Neuronal stem cell (in vitro differentiated cells): ENCODE measurements at regions not wholly inside any gene's neighbourhood (a gene's known extent, or its start where the extent isn't known, plus 50 kb on each side); places are given as distances from the start of the nearest gene placed in this dataset.
A peak's percentile ranks its signal among the peaks of the same experiment; 100 is the strongest.

Experiments used
- DNase-seq: peaks from one replicate; pipeline ENCODE4 v3.0.0-alpha.2; 2013; ENCODE audit warnings: low spot score
- H2AFZ ChIP-seq: one replicate; pipeline ENCODE4 v1.6.1; 2013; ENCODE audit warnings: mild to moderate bottlenecking, low read length, inconsistent platforms
- H2AK5ac ChIP-seq: 2 replicates; pipeline ENCODE4 v1.6.1; 2013; ENCODE audit warnings: low read depth, mild to moderate bottlenecking, inconsistent platforms, low read length, moderate library complexity, mixed read lengths
- H2BK120ac ChIP-seq: 2 replicates; pipeline ENCODE4 v1.6.1; 2013; ENCODE audit warnings: low read depth, mild to moderate bottlenecking, inconsistent platforms, low read length, moderate library complexity, mixed read lengths
- H2BK12ac ChIP-seq: one replicate; pipeline ENCODE4 v1.6.1; 2013; ENCODE audit warnings: low read length, inconsistent platforms
- H2BK15ac ChIP-seq: 2 replicates; pipeline ENCODE4 v1.6.1; 2013; ENCODE audit warnings: mild to moderate bottlenecking, low read length, inconsistent platforms, mixed read lengths
- H2BK5ac ChIP-seq: one replicate; pipeline ENCODE4 v1.6.1; 2013; ENCODE audit warnings: inconsistent platforms, mild to moderate bottlenecking, low read length, moderate library complexity
- H3K14ac ChIP-seq: one replicate; pipeline ENCODE4 v1.6.1; 2013; ENCODE audit warnings: low read length, inconsistent platforms
- H3K18ac ChIP-seq: 2 replicates; pipeline ENCODE4 v1.6.1; 2013; ENCODE audit warnings: low read length, inconsistent platforms
- H3K23ac ChIP-seq: 2 replicates; pipeline ENCODE4 v1.6.1; 2013; ENCODE audit warnings: low read depth, mild to moderate bottlenecking, mixed read lengths, low read length, inconsistent platforms; ENCODE audit not compliant: poor library complexity
- H3K27ac ChIP-seq: replicated peaks from 3 replicates; pipeline ENCODE4 v1.5.1; 2013; ENCODE audit warnings: low read length, inconsistent platforms
- H3K27me3 ChIP-seq, 3 experiments: 2 replicates each; pipeline ENCODE4 v1.6.1; 2013; ENCODE audit warnings: low read length in 3 of 3, mild to moderate bottlenecking in 2 of 3, inconsistent platforms in 1 of 3, low read depth in 1 of 3, mixed read lengths in 1 of 3, moderate library complexity in 1 of 3; ENCODE audit not compliant: control insufficient read depth in 3 of 3, insufficient read depth in 3 of 3
- H3K36me3 ChIP-seq, 2 donors: replicated peaks in 1 of 2; 2 replicates each; pipeline ENCODE4 v1.6.1; 2013; ENCODE audit warnings: low read length in 2 of 2; ENCODE audit not compliant: control insufficient read depth in 2 of 2, insufficient read depth in 2 of 2
- H3K4ac ChIP-seq: 2 replicates; pipeline ENCODE4 v1.6.1; 2013; ENCODE audit warnings: inconsistent platforms, mild to moderate bottlenecking, low read length, moderate library complexity
- H3K4me1 ChIP-seq, 2 donors: 1 replicate in 1 of 2; 2 replicates in 1 of 2; pipeline ENCODE4 v1.6.1; 2013; ENCODE audit warnings: low read length in 2 of 2, low read depth in 1 of 2; ENCODE audit not compliant: control insufficient read depth in 2 of 2, insufficient read depth in 1 of 2
- H3K4me2 ChIP-seq: one replicate; pipeline ENCODE4 v1.6.1; 2013; ENCODE audit warnings: mild to moderate bottlenecking, low read length, inconsistent platforms; ENCODE audit not compliant: insufficient read depth, poor library complexity, severe bottlenecking
- H3K4me3 ChIP-seq, 2 donors: 2 replicates each; pipeline ENCODE4 v1.5.1; 2013; ENCODE audit warnings: low read length in 2 of 2, mild to moderate bottlenecking in 2 of 2, inconsistent platforms in 1 of 2, moderate library complexity in 1 of 2
- H3K79me1 ChIP-seq: one replicate; pipeline ENCODE4 v1.6.1; 2013; ENCODE audit warnings: low read depth, mild to moderate bottlenecking, inconsistent platforms, low read length, moderate library complexity
- H3K9ac ChIP-seq: one replicate; pipeline ENCODE4 v1.6.1; 2013; ENCODE audit warnings: mild to moderate bottlenecking, low read depth, low read length, inconsistent platforms; ENCODE audit not compliant: poor library complexity
- H3K9me3 ChIP-seq, 2 donors: replicated peaks in 1 of 2; 2 replicates each; pipeline versions ENCODE3 to v1.6.1; 2013; ENCODE audit warnings: low read length in 2 of 2, mild to moderate bottlenecking in 2 of 2, inconsistent platforms in 1 of 2, low read depth in 1 of 2, mixed read lengths in 1 of 2, moderate library complexity in 1 of 2; ENCODE audit not compliant: control insufficient read depth in 2 of 2, insufficient read depth in 1 of 2
- H4K8ac ChIP-seq: one replicate; pipeline ENCODE4 v1.6.1; 2013; ENCODE audit warnings: low read depth, mild to moderate bottlenecking, inconsistent platforms, low read length, moderate library complexity
- H4K91ac ChIP-seq: one replicate; pipeline ENCODE4 v1.6.1; 2013; ENCODE audit warnings: low read length, low read depth, mild to moderate bottlenecking, inconsistent platforms; ENCODE audit not compliant: poor library complexity
- WGBS, 2 donors: extraction: QIAGEN DNeasy Blood & Tissue Kit; methylation state at CpG; one replicate each; pipeline ENCODE4 v1.1.7; 2013; ENCODE audit warnings: missing lambda C conversion rate in 2 of 2, mixed read lengths in 1 of 2; ENCODE audit not compliant: insufficient read length in 2 of 2, insufficient replicate concordance in 1 of 2; ENCODE audit errors: extremely low coverage in 2 of 2; 5-methylcytosine and 5-hydroxymethylcytosine counted together

DNA sequence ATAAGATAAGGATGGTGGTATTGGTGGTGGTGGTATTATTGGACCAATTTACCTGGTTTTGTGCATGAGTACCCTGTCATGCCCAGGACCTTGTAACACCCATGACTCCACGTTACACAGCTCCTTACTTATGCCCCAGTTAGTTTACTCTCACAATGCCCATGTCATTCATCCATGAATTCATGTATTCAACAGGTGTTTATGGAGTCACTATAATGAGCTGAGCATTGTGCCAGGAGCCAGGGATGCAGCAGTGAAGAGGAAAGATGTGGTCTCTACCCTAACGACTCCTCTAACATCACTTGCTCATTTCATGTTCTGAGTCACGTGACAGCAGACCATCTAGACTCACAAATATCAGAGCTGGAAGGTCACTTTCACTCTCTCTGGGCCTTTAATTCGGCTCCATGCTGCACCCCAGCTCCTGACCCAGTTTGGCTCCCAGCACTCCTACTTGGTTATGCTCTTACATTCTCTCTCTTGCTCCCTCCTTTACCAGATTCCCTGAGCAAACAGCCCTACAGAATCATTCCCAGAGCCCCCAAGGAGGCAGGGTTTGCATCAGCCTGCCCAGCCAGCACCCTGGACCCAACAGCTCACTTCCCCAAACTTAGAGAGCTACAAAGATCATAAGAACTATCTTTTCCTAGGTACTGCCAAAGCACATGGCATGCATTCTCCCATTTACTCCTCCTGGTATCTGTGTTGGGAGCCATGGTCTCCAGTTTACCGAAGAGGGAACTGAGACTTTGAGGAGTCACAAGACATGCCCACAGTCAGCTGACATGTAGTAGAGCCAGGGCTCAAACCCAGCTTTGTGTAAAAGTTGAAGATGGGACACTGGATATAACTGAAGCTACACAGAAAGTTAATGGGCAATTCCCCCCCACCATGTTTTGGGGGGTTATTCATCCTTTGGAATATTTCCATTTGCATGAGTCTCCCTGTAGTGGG, 449.9 kb downstream of the LRATD1 start:
- no peaks in the 10 kb centered on the region for H3K9me3 ChIP-seq
- H2AK5ac ChIP-seq, result no peak overlapping the region
- no peaks in the 10 kb centered on the region for H3K27me3 ChIP-seq
- no peaks in the 10 kb centered on the region for H3K79me1 ChIP-seq
- H3K4ac ChIP-seq, result no peak overlapping the region
- H2BK15ac ChIP-seq, result no peak overlapping the region
- no peak for DNase-seq
- no peak overlapping the region for H3K23ac ChIP-seq
- no peak overlapping the region for H3K4me3 ChIP-seq
- no peak overlapping the region for H3K27ac ChIP-seq
- H2BK5ac ChIP-seq, result no peak overlapping the region
- no peak overlapping the region for H3K4me2 ChIP-seq
- no peak overlapping the region for H2BK12ac ChIP-seq
- no peak overlapping the region for H2AFZ ChIP-seq
- no peak overlapping the region for H4K91ac ChIP-seq
- no peaks in the 10 kb centered on the region for H3K4me1 ChIP-seq
- no peak overlapping the region for H3K9ac ChIP-seq
- no peak overlapping the region for H3K14ac ChIP-seq
- H4K8ac ChIP-seq, result no peak overlapping the region
- no CpG with 5 or more reads among the region's 5 CpGs for WGBS, 2 donors
- H3K18ac ChIP-seq, result no peak overlapping the region
- H3K36me3 ChIP-seq, result no peaks in the 10 kb centered on the region
- no peak overlapping the region for H2BK120ac ChIP-seq

DNA sequence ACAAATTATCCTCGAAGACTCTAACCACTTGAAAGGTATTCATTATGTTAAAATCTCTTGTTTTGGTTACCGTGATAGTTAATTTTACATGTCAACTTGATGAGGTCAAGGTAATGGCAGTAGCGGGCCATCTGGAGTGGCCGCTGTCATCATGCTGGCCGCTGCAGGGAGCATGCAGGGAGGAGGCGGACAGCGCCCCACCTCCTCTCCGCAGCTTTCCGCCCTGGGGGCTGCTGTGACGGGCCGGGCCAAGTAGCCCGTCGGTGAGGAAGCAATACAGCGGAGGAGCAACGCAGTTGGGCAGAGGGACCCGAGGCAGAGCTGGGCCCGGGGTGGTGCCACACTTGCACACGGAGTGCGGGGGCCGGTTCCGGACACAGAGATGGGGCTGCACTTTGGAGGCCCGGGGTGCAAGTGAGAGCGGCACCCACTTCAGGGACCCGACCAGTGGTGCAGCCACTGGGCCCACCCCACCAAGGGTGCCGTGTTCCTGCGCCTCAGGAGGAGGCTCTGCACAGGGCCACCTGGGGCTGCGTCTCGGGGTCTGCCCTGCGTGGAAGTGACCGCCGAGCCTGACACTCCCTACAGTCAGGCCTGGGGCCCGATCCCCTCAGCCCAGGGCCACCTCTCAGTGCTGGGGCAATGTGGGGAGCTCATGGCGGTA, 452.4 kb downstream of the LRATD1 start:
- Histone ChIP-seq H3K23ac (peak overlapping the region; percentile 14), H3K14ac (peak overlapping the region; percentile 63), H3K27me3 (no peaks in the 10 kb centered on the region), H2BK5ac (no peak overlapping the region), H3K4me1 (no peaks in the 10 kb centered on the region), H2AFZ (peak overlapping the region; percentile 26), H4K8ac (no peak overlapping the region), H2BK12ac (no peak overlapping the region), H3K27ac (no peak overlapping the region), H4K91ac (no peak overlapping the region), H3K4ac (no peak overlapping the region), H3K4me2 (no peak overlapping the region), H3K4me3 (no peak overlapping the region), H3K9me3 (peaks cover 0 to under 1% of the 10 kb centered on the region in 2 donors), H3K18ac (peak overlapping the region; percentile 91), H2BK15ac (peak overlapping the region; percentile 20), H3K36me3 (no peaks in the 10 kb centered on the region), H2BK120ac (no peak overlapping the region), H3K9ac (no peak overlapping the region), H3K79me1 (no peaks in the 10 kb centered on the region), H2AK5ac (peak overlapping the region; percentile 41)
- WGBS, 2 donors, result no CpG with 5 or more reads among the region's 33 CpGs
- no peak for DNase-seq

DNA sequence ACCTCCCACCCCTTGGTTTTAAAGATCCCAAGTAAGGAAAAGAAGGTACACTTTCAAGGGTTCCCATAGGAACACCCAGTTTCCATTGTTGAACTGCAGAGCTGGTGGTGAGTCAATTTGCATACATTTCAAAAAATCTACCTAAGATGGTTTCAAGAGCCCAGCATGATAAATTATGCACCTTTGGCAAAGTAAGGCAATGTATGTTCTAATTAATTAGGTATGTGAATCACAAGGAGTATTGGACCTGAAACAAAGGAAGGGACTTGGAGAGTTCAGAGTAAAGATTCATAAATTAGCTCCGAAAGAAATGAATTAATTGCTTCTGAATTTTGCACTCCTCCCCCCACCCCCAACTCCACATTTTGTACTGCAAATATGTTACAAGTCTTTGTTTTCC, 459.7 kb downstream of the LRATD1 start:
- H4K8ac ChIP-seq, result no peak overlapping the region
- no peak overlapping the region for H4K91ac ChIP-seq
- no peak overlapping the region for H3K4me3 ChIP-seq
- no peak overlapping the region for H2AK5ac ChIP-seq
- H3K18ac ChIP-seq, result no peak overlapping the region
- H3K9ac ChIP-seq, result no peak overlapping the region
- peaks cover 0 to 2% of the 10 kb centered on the region in 2 donors for H3K4me1 ChIP-seq
- no peak overlapping the region for H3K14ac ChIP-seq
- no peak overlapping the region for H2BK15ac ChIP-seq
- WGBS, 2 donors, result no CpG with 5 or more reads among the region's 1 CpG
- no peak overlapping the region for H2BK5ac ChIP-seq
- no peak overlapping the region for H3K4me2 ChIP-seq
- no peak overlapping the region for H3K27ac ChIP-seq
- no peak overlapping the region for H3K23ac ChIP-seq
- DNase-seq, result no peak
- no peak overlapping the region for H3K4ac ChIP-seq
- no peak overlapping the region for H2BK12ac ChIP-seq
- peak overlapping the region; percentile 3 for H2AFZ ChIP-seq
- H3K27me3 ChIP-seq, result no peaks in the 10 kb centered on the region
- no peaks in the 10 kb centered on the region for H3K36me3 ChIP-seq
- H3K79me1 ChIP-seq, result no peaks in the 10 kb centered on the region
- H3K9me3 ChIP-seq, result peaks cover 0 to 2% of the 10 kb centered on the region in 2 donors
- H2BK120ac ChIP-seq, result no peak overlapping the region

DNA sequence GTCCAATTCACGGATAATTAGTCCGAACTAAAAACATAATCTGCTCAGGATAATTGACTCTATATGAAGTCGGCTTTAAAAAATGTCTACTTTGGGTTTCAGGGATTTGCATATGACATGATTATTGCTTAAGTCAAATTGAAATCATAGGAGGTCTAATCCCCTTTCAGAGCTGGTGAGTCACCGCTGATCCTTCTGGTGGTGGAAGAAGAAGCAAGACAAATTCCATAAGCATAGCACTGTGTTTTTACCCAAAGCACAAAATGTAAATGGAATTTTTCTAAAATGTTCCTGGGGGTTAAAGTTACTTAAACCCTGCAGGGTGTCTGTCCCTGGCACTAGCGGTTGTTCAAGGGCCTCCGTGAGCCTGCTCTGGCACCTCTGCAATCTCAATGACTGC, 460.2 kb downstream of the LRATD1 start:
- Histone ChIP-seq H3K36me3 (no peaks in the 10 kb centered on the region), H3K4me2 (no peak overlapping the region), H3K23ac (no peak overlapping the region), H3K27me3 (no peaks in the 10 kb centered on the region), H2BK12ac (no peak overlapping the region), H3K14ac (no peak overlapping the region), H3K4me3 (no peak overlapping the region), H2AK5ac (no peak overlapping the region), H2BK120ac (no peak overlapping the region), H4K8ac (no peak overlapping the region), H2BK5ac (no peak overlapping the region), H3K9me3 (peaks cover 0 to 2% of the 10 kb centered on the region in 2 donors), H2BK15ac (no peak overlapping the region), H4K91ac (no peak overlapping the region), H3K9ac (no peak overlapping the region), H3K4ac (no peak overlapping the region), H2AFZ (peak overlapping the region; percentile 3), H3K27ac (no peak overlapping the region), H3K79me1 (no peaks in the 10 kb centered on the region), H3K18ac (no peak overlapping the region), H3K4me1 (peaks cover 0 to 2% of the 10 kb centered on the region in 2 donors)
- WGBS, 2 donors, result no CpG with 5 or more reads among the region's 6 CpGs
- DNase-seq, result no peak
